ENCODE measurements at regions not wholly inside any gene's neighbourhood (a gene's known extent, or its start where the extent isn't known, plus 50 kb on each side); places are given as distances from the start of the nearest gene placed in this dataset.

DNA sequence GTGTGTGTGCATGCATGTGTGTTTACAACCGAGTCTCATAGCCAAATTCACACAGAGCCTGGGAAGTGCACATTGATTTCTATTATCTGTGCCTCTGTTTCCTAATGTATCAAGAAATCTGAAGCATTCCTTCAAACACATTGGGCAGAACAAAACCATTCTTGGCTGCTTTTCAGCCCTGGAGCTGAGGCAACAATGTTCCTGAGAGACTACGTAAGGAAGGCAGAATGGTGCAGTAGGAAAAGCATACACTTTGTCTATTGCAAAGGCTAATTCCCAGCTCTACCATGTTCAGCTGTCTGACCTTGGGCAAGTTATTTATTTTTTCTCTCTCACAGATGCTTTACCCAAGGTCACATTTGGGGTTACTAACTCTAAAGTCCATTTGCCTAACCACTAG lies 575.5 kb downstream of the SOX6 start:
- DNase-seq: no peak

DNA sequence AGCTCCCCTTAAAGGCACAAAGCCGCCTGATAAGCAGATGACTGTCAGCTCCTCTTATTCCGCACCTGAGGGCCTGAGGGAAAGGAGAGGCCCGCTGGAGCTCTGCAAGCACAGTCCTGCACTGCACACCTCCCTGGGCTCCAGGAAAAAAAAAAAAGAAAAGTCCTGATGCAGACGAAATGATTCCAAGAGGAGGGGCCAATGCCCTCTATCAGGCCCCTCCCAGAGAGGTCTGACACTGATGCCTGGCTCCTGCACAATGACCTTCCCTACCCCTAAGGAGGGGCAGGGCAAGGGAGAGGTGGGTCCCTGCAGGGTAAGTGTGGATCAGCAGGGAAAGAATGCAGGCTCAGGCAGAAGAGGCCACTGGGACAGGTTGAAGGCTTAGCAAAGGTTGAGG lies 572.7 kb downstream of the SOX6 start:
- no peak for DNase-seq

DNA sequence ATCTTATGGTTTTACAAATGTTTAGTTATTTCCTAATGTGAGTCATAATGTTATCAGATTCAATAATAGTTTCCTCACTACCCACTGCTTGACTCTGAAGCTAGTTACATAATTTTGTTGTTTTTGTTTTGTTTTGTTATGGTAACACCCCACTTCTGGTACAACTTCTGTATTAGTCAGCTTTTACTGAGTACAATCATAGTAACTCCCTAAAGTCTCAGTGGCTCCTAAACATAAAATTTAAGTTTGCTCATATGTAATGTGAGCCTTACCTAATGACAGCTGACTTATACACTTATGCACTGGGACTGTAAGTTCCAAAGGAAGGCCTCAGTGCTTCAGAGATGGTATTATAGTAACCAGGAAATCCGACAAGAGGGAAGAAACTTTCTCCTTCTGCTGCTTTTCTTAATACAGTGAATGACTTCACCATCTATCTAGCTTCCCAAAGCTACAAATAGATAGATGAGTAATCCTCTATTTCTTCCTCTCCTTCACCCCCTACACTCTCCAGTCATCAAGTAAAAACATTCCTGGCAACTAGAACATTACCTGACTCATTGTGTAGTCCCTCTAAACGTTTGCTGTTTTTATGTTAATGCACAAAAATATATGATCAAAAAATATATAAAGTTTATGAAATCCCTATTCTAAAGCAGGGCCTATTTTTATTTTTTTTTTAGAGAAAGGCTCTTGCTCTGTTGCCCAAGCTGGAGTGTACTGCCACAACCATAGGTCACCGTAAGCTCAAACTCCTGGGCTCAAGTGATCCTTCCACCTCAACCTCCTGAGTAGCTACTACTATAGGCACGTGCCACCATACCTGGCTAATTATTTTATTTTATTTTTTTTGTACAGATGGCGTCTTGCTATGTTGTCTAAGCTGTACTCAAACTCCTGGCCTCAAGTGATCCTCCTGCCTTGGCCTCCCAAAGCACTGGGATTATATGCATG lies 563.0 kb downstream of the SOX6 start:
- DNase-seq: no peak

DNA sequence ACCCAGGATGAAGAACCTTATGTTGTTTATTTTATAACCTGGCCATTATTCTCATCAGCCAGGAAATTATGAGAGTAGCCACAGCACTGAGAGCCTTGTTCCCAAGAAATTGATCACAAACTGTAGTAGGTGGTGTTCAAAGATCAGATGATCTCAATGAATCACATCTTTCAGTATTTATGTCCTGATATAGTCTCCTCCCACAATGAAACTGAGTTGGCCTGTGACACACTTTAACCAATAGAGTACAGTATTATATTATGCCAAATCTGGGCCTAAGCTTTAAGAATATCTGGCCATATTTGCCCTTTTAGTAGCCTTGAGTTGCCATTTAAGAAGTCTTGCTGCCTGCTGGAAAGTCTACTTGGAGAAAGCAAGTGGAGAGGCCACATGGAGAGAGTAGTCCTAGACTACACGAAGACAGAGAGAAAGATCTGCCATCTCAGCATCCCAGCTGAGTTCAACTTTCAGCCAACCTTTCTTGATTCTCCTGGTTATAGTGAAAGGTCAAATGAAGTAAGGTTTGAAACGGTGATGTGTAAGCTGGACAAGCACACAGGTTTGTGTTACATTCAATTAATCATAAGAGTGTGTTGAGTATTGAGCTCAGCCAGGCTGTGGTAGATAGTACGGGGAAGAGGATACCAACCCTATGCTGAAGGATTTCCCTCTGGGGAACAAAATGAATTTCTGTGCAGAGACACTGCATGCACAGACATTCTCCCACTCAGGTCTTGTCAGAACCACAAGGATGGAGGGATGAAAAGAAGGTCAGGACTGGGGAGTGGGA lies 561.8 kb downstream of the SOX6 start:
- DNase-seq: no peak

DNA sequence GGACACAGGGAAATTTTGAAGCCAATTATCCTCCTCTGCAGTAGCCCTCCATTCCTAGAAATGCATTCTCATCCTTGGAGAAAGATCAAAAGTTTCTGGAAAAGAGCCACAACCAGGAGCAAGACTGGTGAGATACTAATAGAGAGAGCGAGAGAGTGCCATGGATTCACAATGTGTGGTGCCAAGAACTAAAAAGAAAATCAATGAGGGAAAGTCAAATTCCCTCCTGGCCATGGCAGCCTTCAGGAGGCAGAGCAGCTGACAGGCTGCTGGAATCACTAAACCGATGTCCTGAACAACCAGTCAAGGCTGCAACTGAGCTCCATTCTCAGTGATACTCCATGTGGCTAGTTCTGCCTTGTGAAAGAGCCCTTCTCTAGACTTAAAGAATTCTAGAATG lies 561.0 kb downstream of the SOX6 start:
- no peak for DNase-seq

DNA sequence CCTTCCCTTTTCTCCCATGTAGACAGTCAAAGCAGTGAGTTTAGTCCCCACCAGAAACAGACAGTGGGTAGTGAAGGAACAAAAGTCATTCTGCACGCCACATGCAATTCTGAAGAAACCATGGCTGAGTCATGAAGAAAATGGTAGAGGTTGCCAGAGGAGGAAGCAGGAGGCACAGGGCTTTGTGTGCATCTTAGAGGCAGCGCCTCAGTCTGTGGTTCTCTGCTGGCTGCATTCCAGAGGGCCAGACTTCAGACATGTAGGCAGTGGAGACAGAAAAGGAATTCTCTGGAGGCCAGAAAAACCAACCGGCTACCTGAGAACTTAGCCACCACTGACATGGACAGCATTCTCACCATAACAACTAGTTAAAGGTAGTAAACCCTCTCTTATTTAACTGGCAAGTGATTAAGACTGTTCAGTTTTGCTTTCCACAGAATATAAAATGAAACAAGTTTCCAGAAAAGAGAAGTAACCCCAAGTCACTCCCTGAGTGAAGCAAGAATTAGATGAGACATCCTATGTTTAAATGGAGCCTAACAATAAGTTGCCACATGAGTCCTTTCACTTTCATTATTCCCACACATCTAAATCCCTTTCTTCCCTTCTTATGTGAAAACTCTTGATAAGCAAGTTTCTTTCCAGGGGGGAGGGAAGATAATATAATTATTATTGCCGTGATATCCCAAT lies 556.1 kb downstream of the SOX6 start:
- no peak for DNase-seq

DNA sequence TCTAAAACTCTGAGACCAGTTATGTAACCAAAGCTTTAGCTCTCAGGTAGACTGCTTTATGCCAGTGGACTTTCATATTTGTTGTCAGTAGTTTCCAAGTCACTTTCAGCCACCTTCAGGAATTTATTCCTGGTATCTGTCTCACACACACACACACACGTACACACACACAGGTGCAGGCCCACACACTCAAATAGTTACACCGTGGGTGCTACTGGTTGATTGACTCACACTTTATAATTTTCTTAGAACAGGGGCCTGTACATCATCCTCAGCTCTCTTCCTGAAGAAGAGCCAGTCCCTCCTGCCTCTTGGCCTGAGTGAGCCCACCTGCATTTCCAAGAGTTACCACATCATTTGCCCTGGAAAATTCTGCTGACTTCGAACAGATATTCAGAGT lies 555.2 kb downstream of the SOX6 start:
- no peak for DNase-seq

DNA sequence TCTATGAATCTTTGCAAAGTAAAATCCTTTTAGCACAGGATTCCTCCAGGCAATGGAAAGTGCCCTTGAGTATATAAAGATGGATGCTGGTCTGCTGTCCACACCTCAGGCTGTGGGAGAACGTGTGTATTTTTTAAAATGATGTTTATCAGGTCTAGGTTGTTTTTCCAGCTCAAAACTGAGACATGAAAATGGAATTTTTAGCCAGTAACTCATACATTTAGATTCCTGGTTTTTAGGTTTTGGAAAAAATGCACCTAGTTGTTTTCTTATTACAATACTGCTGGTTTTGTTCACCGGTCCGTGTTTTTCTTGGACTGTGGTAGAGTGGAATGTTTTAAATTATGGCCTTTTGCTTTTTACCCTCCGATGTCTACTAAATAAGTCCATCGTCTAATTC lies 554.7 kb downstream of the SOX6 start:
- no peak for DNase-seq

DNA sequence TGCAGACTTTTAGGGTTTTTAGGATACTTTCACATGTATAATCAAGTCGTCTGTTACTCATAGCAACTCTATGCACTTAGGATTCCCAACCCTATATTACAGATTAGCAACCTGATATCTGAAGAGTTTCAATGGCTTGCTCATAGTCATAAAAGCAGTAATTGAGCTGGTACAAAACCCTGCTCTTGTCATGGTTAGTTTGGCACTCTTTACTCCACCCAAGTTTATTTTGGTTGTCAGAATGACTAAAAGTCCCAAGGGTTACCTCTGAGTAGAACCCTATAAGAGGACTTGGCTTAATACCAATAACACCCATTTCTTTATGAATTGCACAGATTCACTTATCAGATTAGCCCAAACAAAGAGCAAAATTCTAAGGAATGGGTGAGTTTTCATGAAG lies 550.6 kb downstream of the SOX6 start:
- DNase-seq: no peak

DNA sequence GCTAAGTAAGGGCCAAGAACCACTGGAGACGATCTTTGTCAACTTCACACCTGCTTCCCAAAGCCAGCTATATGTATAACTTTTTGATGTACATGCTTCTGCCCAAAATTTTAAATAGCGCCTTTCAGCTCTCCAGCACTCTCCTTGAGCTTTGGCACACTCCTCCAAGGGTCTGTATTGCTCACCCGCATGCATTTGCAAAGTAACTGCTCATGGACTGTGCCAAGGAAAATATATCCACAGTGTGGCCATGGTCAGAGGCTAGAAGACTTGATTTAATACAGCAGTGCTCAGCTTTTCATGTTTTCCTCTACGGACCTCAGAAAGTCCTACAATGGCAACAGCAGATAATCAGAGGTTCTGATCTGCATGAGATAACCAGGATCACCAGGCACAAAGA lies 550.1 kb downstream of the SOX6 start:
- DNase-seq: no peak

DNA sequence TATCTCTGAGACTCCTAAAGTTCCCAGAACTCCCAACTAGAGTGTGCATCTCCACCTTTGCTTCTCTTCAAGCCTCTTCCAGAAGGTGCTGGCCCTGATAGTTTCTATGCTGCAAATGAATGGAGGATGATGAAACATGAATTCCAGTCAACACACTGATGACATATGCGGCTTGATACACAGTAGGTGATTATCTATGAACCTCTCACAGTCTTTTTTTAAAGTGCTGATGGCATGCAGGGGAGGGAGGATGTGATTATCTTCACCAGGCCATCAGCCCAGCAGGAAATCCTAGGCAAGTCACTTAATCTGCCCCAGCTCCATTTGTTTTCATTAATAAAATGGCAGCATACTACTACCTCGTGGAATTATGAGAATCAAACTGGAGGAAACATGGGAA lies 548.5 kb downstream of the SOX6 start:
- DNase-seq: no peak

DNA sequence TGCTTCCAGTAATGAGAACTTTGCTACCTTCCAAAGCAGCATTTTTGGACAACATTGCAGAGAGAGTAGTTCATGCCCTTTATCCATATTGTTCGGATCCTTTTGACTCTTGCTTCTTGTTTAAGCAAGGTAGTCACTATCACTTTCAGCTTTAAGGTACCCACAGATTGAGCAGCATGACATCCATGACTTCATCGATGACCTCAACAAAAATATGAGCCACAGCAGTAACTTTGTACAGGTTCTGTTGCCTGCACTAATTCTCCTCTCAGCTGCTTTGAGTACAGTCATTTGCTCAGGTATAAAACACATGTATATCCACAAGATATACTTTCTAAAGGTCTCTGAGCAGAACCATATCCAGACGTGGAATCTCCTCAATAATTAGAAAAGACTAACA lies 546.3 kb downstream of the SOX6 start:
- no peak for DNase-seq

DNA sequence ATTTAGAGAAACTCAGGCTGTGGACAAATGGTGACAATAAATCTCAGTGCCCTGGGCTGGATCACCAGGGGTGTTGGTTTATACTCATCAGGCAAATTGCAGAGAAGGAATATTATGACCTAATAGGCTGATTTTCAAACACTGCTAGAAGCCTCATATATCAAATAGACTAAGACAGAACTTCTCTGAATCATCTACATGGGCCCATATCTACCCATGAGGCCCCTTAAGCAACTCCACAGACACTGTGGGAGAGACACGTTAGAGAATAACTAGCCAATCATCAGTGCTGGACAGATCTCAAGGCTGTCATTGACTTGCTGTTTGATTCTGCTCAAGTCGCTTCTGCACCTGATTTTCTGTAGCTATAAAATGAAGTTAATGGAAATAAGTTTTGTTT lies 545.8 kb downstream of the SOX6 start:
- DNase-seq: no peak

DNA sequence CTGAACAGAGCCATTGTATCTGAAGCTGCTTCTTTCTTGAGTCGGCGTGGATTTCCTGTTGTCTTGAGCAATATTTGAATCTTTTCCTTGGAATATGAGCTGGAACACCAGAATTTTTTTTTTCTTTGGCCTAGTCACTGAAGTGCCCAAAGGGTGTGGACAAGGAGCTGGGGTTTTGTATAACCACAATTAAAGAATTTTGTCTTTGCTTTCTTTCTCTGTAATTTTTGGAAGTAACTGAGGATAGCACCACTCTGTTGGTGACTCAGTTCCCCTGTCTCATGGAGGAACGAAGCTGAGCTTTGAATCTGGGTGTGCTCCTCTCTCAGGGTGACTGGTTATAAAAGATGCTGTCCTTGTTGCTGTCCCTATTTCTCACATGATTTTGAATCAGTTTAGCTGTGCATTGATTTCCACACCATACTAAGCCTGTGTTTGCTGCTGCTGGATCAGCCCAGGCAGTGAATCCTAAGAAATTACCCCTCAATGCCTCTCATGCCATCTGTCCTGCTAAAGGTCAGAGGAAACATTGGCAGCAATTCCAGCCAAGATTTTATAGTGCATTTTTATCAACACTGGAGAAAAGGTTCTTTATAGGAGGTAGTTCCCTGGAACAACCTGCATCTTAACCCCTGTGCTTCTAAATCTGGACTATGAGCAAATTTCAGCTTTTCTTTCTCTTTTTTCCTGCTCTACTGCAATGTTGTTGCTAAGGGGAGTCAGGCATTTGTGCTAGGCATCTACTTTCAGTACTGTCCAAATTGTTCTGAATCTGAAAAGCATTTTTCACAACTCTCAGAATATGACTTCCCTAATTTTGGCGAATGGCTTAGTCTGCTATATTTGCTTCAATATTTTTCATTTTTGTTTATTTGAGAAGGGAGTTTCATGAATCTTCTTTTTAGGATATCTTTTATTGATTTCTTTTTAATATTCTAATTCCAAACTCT lies 540.8 kb downstream of the SOX6 start:
- no peak for DNase-seq

DNA sequence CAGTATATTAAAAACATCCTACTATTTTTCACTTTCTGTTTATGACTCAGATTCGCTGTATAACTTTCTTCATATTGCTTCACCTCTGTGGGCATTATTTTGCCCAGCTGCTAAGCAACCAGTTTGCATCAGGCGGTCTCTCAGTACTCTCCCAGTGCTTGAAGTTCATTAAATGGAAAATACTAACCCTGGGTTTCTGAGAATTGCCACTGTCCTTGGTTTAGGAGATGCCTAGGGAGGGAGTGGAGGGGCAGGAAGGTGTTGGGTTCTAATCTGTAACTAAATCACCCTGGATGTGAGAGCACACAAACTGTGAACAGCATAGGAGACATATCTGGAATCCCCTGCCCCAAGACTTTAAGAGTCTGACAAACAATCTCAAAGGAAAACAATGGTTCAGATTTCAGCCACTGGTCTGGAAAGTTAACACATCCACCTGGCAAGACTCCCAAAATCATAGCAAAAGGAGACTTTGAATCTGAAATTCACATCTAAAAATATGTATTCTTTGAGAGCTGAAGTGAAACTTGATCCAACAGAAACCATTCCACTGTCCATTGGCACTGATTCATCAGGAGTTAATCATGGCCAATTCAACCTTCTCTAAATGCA lies 540.0 kb downstream of the SOX6 start:
- no peak for DNase-seq

DNA sequence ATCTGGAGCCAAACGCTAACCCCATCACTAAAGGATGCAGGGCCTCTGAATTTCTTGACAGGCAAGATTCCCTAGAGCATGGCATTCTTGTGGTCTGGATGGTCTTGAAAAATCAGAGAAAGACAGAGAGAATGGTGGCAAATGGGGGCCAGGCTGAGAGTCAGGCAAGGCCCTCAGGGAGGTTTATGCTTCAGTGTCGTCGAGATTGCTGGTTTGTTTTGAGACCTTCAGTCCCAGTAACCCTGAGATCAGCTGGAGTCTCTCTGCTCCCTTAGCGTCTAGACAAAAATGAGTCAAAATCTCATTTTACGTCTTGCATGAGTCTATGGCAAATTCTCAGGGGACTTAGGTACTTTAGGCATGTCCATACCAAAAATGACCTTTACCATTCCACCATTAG lies 539.3 kb downstream of the SOX6 start:
- DNase-seq: no peak

DNA sequence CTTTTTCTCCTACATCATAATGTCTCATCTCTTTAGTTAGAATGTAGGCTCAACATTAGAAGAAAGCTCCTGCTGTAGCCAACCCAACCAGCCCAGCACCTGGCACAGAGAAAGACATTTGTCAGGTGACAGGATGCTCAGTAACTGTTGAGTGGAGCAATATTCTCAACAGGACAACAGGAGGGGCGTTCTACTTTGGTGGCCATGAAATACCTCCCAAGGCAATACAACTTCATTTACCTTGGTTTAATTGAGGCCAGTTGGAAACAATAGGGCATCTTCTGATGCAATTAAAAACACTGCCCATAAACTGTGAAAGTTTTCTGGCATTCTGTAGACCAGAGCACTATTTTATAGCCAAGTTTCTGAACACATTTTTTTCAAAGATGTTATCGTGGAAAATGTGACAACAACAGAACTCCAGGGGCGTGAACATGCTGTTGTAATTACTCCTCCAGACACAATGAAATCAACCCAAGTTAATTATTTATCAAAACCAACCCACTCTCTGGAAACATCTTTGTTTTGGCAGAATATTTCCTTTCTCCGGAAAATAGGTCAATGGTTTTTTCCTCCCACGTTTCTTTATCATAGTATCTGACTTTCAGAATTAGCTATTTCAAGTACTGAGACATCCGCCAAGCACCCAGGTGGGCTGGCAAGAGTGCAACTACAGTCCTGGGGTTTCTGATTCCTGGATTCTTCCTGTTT lies 538.1 kb downstream of the SOX6 start:
- no peak for DNase-seq

DNA sequence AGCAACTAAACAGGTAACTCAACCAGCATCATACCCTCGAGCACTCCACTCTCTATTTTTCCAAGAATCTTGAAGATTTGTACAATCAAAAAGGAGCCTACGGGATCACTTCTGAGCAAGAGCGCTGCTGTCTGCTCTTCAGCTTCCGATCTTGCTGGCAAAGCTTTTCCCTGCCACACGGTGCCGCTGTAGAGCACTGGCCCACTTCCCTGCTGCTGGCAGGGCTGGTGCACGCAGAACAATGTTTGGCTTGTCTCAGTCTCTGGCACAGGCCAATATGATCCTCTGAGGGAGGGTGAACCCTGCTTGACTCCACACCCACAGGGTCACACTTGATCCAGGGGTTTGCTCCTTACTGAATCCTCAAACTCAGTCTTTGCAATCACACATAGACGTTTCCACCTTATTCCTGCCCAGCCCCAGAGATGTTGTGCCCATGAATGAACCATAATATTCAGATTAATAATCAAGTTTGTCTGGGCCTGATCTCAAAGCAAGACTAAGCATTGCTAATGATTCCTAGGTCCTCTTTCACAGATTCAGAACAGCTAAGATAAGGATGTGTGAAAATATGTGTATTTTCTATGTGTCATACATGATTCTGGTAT lies 536.6 kb downstream of the SOX6 start:
- DNase-seq: peak in 1 of 2 donors; percentile 5

DNA sequence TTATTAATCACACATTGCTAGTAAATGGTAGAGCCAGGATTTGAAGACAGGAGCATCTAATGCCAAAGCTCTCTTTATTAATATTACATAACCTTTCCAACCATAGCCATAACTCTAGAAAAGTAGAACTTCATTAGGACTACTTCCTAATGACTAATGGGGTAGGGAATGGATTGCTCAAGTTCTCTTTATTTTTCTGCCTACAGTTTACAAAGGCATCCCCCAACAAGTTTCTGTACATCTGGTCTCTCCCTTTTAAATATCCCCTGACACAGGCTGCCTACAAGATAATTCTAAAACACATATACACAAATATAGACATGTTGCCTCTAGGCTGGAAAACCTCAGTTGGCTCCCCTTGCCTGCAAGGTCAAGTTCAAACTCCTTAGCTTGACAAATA lies 534.9 kb downstream of the SOX6 start:
- no peak for DNase-seq

DNA sequence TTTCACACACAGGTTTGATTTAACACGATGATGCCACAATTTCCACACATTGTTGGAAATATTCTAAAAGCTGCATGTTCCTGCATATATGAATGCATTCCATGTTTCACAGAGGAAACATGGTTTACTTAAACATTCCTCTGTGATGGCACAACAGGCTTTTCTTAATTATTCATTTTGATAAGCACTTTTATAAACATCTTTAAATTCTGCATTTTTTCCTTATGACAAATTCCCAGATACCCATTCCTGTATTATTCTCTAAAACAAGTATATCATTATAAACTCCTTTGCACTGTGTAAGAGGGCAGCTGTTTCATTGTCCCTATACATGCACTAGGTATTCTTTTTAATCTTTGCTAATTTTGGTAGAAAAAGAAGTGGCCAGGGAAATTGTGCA lies 532.3 kb downstream of the SOX6 start:
- no peak for DNase-seq
